COLO829 (cell line): ENCODE measurements at regions not wholly inside any gene's neighbourhood (a gene's known extent, or its start where the extent isn't known, plus 50 kb on each side); places are given as distances from the start of the nearest gene placed in this dataset.
"Not testable (repeated sequence)": the region's sequence is repeated elsewhere in the genome, so short reads cannot be mapped to it uniquely, and the experiment has no call there.

Source experiments
- DNase-seq: peaks from one replicate; pipeline ENCODE4 v3.0.0; 2012; ENCODE audit warnings: low spot score

GRCh38 chr7:84738583-84739150 is 448.2 kb downstream of the SEMA3D start:
- DNase-seq = no peak

GRCh38 chr7:84735677-84736076 is 451.2 kb downstream of the SEMA3D start:
- no peak for DNase-seq

- no peak for DNase-seq
Observed at GRCh38 chr7:84735011-84735410, 451.8 kb downstream of the SEMA3D start.

GRCh38 chr7:84733976-84734375 is 452.9 kb downstream of the SEMA3D start:
- not testable (repeated sequence) for DNase-seq

- DNase-seq = not testable (repeated sequence)
Observed at GRCh38 chr7:84730864-84731263, 456.0 kb downstream of the SEMA3D start.

GRCh38 chr7:84729284-84729683 is 457.6 kb downstream of the SEMA3D start:
- DNase-seq = no peak

GRCh38 chr7:84722734-84723133 is 464.1 kb downstream of the SEMA3D start:
- no peak for DNase-seq

GRCh38 chr7:84722086-84722485 is 464.8 kb downstream of the SEMA3D start:
- no peak for DNase-seq

- DNase-seq = no peak
Observed at GRCh38 chr7:84720456-84721097, 466.3 kb downstream of the SEMA3D start.

- DNase-seq = no peak
Observed at GRCh38 chr7:84714765-84715164, 472.1 kb downstream of the SEMA3D start.

GRCh38 chr7:84712374-84713121 is 474.3 kb downstream of the SEMA3D start:
- DNase-seq = no peak

GRCh38 chr7:84710538-84710937 is 476.3 kb downstream of the SEMA3D start:
- not testable (repeated sequence) for DNase-seq

GRCh38 chr7:84705706-84706105 is 481.1 kb downstream of the SEMA3D start:
- DNase-seq = no peak

GRCh38 chr7:84705079-84705478 is 481.8 kb downstream of the SEMA3D start:
- DNase-seq = no peak

- no peak for DNase-seq
Observed at GRCh38 chr7:84704380-84704779, 482.5 kb downstream of the SEMA3D start.

- peak; percentile 15 for DNase-seq
Observed at GRCh38 chr7:84701524-84702306, 485.1 kb downstream of the SEMA3D start.

- no peak for DNase-seq
Observed at GRCh38 chr7:84700563-84701370, 486.1 kb downstream of the SEMA3D start.

GRCh38 chr7:84697506-84697905 is 489.4 kb downstream of the SEMA3D start:
- DNase-seq = no peak

GRCh38 chr7:84693483-84693882 is 493.4 kb downstream of the SEMA3D start:
- no peak for DNase-seq

GRCh38 chr7:84688671-84689070 is 494.1 kb upstream of the SEMA3A start:
- DNase-seq = peak; percentile 75

- DNase-seq = no peak
Observed at GRCh38 chr7:84686373-84686772, 491.8 kb upstream of the SEMA3A start.
